HG03159 (cell line): ENCODE measurements at regions not wholly inside any gene's neighbourhood (a gene's known extent, or its start where the extent isn't known, plus 50 kb on each side); places are given as distances from the start of the nearest gene placed in this dataset.

Experiments
- ATAC-seq: cut with Tn5 transposase; IDR thresholded peaks from one replicate; pipeline ENCODE4 v1.9.1; 2021; ENCODE audit warnings: mild to moderate bottlenecking, moderate library complexity; ENCODE audit not compliant: unreplicated experiment

DNA sequence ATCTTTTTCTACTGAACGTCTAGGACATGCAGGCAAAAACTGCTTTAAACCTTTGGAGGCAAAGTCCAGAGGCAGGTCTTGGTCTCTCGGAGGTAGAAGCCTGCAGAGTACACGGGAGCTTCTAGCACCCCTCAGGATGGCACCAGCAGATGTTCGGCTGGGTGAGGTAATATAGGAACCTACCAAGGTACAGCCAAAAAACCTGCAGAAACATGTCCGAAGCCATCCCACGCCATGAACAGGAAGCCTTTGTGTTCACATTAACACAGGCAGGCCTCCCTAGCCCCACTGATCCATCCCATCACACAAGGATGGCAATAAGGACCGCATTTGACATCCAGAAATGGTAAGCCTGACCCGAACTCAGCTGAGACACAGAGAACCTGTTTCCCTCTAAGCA, 157.9 kb upstream of the HES1 start:
- no peak for ATAC-seq

DNA sequence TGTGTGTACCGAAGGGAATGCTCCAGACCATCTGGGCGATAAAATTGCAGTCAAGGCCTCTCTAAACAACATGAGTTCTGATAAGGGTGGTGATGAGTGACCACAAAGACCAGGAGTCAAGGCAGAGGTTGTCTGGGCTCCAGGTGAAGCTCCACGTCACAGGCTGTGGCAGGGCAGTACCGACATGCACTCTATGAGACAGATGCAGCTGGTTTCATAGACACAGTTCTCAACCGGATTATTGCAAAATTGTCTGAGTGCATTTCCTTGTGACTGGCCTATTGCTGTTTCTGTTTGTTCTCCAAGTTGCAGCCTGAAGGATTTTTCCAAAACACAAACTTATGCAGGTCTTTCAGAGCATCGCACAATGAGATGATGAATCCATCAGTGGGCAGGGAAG, 157.5 kb upstream of the HES1 start:
- ATAC-seq, result no peak

DNA sequence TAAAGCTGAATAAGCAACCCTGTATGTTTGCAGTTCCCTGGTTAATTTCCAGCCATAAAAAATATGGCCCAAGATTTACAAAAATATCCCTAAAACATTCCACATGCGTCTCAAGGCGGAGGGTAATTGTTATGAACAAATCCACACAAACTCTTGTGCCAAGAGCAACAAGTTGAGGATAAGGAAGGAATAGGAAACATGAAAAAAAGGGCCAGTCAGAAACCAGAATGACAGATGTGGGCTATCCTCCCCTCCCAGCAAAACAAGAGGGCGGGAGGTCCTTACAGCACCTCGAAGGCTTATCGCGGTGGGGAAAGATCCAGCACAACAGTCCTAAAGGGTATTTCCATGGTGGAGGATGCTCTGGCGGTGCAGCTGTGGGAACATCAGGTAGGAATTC, 155.6 kb upstream of the HES1 start:
- no peak for ATAC-seq

DNA sequence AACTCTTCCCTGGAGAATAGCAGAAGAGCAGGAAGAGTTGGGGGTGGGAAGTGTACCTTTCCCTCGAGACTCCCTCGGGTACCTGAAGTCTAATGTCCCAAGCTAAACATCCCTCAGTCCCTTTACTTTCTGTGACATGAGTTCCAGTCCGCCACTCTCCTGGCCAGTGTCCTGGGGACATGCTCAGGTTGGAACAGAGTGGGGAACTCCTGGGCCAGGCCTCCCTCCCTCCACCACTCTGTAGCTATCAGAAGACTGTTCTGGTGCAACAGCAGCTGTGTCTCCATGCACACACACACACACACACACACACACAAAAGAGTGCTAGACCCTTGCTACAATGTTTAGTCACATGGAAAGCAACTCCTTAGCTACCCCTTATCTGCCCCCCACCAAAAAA, 155.0 kb upstream of the HES1 start:
- no peak for ATAC-seq

DNA sequence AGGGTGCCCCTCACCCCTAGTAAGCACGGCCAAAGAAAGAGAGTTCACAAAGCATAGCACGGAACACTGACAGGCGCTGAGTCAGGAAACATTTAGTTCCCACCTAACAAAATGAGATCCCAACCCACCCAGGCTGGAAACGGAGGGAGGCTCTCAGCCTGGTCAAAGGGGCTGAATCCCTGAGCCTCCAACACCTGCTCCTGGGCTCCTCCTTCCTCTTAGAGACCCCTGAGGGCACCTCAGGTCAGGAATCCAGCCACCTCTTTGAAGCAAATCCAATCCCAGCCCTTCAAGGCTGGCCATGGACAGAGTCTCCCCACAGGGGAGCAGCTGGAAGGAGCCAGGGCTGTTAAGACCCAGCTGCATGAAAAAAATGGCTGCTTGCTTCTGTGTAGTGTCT, 154.4 kb upstream of the HES1 start:
- ATAC-seq, result no peak

DNA sequence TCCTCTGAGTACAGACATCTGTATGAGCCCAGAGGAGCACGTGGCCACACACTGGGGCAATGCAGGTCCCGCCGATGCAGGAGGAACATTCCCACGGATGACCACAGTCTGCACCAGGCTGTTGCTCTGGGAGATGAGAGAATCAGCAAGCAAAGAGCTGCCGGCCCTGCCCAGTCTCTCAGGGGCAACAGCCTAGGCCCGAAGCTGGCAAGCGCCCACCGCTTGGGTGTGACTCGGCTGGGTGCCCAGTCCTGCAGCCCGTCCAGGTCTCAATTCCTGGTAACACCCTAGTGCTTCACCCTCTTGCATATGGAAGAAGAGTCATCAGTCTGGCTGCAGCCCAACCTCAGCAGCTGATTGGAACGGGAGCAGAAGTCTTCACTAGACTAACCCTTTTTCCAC, 153.7 kb upstream of the HES1 start:
- ATAC-seq, result no peak

DNA sequence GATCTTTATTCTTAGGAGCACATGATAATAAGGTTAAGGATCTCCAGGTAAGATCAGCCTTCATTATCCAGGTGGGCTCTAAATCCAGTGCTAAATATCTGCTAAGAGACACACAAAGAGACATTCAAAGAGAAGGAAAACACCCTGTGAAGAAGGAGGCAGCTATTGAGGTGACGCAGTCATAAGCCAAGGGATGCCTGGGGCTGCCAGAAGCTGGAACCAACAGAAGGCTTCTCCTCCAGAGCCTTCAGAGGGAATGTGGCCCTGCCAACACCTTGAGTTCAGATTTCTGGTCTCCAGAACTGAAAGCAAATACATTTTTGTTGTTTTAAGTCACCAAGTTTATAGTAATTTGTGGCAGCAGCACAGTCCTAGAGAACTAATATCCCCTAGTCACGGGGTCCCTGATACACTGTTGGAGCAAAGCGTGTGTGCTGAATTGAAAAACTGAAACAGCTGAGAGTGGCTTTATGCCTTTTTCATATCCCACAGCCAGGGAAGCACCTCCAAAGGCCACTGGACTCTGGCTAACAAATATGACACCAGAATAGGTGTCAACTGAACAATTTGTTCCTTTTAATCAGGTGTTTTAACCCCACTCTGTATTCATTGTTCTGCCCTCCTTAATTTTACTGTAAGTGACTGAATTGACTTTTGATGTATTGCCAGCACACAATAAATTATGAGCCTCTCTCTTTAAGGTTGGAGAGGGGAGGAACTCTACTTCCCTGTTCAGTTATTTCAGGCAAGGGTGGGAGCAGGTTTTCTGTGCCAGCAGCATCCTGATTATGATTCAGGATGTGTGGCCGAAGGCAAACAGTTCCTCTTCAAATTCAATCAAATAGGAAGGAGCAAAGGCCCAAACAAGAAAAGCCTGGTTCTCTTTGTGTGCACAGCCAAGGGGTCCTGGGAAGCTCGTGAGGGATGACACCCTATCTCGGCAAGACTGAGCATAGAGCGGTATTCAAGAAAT, 151.8 kb upstream of the HES1 start:
- ATAC-seq, result no peak

DNA sequence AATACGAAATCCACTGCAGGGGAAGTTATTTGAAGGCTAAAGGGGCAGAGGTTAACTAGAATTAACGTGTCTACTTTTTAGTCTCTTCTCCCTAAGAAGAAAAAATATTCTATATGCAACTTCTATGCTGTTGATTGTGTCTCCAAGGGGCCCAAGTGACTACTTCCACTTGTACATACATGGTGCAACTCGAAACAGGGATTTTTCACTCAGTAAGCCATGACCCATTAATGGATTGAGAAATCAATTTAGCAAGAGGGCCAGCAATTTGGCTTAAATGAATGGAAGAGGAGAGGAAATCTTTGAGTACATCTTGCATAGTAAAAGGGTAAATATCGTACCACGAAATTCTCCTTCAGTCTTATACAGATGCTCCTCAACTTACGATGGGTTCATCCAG, 151.1 kb upstream of the HES1 start:
- no peak for ATAC-seq

DNA sequence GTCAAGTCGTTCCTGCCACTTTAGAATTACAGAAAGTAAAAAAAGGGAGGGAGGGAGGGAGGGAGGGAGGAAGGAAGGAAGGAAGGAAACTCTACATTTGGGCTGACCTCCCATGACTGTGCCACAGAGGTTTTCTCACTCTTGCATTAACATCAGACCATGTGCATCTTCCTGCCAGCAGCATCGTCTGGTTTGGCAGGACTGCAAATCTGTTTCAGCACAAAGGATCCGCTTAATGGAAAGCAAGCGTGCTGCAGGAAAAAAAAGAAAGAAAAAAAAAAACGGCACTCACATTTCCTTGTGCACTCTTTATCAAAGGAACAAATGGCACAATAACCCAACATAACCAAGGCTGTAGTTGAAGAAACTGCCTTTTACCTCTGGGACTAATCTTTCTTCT, 148.8 kb upstream of the HES1 start:
- no peak for ATAC-seq

DNA sequence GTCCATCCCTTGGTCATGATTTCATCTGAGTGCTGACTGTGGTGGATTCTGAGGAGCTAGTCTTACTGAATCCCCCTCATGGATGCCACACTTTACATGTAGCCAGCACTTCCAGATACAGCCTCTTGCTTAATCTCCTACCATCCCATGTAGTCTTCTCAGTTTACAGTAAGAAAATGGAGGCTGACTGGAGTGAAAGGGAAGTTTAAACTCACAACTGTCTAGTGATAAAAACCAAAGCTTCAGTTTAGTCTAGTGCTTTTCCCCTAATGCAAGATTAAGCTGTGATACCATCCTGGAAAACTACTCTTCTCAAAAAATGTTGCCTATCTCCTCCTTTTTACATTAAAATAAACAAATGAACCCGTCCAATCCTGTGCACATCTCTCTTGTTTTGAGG, 146.8 kb upstream of the HES1 start:
- ATAC-seq, result no peak

DNA sequence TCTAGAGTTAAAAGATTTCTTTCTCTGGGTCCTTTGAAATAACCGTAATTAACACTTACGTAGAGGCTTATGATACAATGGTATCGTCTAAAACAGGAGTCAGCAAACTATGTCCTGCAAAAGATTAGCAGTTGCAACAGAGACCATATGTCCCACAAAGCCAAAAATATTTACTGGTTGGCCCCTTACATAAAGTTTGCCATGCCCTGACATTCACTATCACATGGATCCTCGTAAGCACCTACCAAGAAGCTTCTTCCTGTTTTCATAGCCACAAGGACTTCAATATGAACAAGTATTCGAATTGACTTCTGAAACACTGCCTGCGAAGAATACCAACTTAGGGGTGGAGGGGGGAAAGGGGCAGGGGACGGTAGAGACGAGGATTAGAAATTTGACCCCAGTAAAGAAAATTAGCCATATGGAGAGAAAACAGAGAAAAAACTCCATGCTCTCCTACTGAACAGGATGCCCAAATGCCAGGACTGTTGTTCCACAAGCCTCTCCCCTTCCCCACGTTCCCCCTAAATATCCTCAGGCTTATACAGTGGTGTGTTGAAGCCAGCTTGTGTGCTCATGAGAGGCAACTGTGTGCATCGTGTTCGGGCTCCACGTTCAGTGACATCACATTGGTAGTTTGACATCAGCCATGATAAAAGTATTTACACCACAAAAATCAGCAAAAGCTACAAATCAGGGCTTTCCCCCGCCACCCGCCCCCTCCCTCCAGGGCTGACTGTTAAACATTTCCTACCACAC, 144.1 kb upstream of the HES1 start:
- ATAC-seq, result no peak

DNA sequence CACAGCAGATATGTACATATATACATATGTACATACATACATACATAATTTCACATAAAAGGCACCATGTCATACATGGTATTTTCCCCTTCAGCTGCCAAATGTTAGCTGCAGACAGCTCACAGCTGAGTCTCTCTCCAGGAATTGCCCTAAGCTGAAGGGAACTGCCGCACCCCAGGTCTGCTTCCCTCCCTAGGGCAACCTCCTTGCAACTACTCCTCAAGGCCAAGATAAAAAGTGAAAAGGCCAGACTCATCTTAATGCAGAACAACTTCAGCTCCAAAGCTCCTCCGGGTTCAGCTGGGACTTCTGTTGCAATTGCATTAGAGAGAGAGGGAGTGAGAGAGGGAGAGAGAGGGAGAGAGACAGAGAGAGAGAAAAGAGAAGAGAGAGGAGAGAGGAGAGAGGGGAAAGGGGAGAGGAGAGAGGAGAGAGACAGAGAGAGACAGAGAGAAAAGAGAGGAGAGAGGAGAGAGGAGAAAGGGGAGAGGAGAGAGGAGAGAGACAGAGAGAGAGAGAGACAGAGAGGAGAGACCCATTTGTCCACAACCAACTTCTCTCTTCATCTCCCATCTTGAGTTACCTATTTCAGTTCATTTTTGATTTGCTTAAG, 143.4 kb upstream of the HES1 start:
- no peak for ATAC-seq

DNA sequence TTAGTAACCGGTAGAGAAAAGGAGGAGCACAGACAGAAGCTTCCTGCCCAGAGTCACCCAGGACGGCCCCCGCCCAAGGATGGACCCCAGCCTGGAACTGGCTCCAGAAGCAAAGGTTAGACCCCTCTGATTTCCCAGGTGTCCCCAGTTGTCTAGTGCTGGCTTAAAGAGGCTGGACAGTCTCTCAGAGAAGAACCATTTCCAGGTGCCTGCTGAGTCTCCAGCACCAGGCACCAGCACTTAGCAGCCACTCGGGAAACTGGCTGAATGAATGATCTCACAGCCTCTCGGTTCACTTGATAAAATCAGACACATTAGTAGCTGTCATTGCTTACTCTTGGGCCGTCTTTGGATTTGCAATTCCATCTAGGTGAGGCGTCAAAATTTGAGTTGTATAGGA, 139.7 kb upstream of the HES1 start:
- no peak for ATAC-seq

DNA sequence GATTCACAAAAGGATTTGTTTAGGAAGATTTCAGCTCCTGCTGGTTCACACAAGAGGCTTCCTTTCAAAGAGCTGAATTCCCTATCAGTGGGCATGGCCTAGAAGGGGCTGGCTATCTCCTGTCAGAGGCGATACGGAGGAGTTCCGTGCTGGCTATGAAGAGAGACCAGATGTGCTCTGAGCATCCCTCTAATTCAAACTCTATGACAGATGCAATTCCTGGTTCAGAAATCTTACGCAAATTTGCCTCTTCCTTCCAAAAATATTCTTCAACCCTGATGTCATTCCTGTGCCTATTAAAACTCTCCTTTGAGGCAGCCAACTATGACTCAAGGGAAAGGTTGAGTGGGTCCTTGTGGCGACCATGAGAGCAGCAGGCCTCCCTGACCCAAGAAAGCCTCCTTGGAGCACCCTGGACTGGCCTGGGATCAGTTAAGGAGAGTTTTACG, 139.3 kb upstream of the HES1 start:
- ATAC-seq, result no peak

DNA sequence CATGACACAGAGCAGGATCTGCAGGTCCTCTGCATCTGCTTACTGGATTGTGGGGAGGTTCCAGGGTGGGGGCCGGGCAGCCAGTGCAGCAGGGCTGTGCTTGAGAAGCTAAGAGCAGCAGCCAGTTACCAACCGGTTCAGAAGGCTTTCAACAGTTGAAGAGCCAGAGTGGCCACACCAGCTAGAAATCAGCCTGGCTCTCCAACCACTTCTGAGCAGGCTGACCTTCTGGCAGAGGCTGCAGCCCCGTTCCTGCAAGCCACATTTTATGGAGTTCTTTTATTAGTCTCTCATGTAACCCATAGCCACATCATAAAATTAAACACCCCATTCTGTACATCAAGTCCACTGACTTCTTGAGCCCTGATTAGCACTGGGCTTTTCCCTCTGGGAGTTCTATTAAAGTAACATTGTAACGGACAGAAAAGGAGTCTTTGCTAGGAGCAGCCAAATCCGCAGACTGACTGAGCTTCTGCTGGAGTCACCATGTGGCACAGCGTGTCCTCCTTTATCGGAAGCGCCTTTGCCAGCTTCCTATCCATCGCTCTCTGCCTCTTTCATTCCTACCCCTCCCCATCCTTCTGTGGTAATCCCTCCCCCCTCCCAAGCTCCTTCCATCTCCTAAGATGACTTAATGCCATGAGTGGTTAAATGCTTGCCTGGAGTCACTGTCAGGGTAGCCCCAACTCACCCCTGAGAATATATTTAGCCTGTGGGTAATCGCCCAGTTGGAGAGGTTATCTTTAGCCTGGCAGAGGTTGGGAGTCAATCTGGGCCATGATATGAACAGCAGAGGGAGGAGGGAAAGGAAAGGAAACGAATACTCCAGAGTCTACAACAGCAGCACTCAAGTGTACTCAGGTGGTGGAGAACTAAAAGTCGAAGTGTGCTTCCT, 138.5 kb upstream of the HES1 start:
- ATAC-seq, result no peak

DNA sequence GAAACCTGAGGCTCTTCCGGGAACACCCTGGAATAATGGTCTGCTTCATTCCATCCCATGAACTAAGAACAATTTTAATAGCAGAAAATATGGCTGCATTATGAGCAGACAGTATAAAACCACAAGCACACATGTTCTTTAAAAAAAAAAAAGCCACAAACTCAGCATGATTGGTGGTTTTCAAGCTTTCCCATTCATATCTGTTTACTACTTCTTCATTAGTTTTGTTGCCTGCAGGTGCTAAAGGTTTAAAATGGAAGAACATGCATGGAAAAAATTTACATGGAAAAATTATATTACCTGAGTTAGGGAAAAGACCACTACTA, 137.9 kb upstream of the HES1 start:
- ATAC-seq, result no peak

DNA sequence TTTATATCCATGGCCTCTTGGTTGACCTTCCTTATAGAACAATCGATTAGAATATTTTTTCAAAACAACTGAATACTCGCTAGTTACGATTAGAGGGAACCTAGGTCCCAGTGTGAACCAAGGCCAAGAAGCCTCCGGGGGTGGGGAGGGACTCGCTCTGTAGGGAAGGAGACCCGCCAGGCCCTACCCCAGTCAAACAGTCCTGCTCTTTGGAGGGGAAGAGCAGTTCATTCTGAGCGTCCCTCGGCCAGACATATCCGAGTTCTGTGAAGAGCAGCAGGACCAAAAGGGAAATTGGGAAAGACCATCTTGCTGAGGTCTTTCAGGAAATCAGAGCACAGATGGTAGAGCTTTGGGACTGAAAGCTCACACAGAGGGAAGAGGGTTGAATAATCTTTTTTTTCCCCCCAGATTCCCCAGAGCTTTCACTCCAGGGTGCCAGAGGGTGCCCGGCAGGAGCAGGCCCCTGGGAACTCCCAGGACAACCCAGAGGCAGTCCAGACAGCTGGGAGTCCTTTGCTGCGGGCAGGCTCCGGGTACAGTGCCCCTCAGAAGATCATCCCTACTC, 137.2 kb upstream of the HES1 start:
- no peak for ATAC-seq

DNA sequence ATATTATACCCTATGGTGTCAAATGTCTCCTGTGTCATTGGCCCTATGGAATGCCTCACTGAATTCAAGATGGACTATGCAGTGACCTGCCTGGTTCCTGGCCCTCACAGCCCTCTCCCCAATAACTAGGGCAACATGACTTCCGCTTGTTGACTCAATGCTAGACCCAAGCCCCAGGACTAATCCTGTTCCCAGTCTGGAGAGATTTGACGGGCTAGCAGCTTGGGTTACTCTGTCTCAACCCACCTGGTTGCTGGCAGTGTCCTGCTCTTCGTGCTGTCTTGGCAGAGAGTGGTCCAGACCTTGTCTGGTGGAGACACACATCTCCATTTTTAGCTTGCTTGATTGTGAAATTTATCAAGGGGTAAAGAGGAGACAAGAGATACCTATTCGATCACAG, 135.8 kb upstream of the HES1 start:
- ATAC-seq, result no peak

DNA sequence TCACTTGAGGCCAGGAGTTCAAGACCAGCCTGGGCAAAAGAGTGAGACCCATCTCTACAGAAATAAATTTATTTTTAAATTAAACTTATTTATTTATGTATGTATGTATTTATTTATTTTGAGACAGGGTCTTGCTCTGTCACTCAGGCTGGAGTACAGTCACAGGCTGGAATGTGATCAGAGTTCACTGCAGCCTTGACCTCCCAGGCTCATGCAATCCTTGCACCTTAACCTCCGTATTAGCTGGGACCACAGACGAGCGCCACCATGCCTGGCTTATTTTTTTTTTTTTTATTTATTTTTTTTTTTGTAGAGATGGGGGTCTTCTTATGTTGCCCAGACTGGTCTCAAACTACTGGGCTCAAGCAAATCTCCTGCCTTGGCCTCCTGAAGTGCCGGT, 135.2 kb upstream of the HES1 start:
- ATAC-seq, result no peak

DNA sequence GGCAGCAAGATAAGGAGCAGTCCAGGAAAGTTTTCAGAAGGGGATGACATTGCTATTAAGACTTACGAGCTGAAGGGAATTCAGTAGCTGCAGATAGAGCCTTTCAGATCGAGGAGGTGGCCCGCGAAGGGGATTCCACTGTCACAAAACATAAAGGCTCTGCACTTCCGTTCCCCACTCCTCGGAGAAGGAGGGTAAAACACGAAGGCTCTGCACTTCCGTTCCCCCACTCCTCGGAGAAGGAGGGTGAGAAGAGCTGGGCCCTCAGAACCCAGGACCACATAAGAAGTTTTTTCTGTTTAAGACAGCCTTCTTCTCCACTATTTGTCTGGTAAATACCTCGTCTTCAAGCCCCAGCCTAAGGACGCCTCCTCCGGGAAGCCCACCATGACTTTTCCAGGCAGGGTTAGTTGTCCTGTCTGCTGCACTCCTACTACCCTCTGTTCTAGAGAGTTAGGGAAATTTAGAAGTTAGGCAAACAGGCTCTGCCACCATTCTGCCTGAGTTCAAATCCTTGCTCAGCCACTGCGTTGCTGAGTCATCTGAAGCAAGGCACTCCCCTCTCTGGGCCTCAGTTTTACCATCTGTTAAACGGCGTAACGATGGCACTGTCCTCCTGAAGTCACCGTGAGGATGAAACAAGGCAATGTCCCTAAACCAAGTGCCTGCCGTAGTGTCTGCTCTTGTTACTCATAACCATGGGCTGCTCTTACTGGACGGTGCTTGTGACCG, 134.1 kb upstream of the HES1 start:
- ATAC-seq, result no peak
